Liver (tissue), 8 donors: ENCODE measurements at regions not wholly inside any gene's neighbourhood (a gene's known extent, or its start where the extent isn't known, plus 50 kb on each side); places are given as distances from the start of the nearest gene placed in this dataset.

Experiments
- DNase-seq: peaks from one replicate; pipeline ENCODE4 v3.0.0-alpha.2; 2017; ENCODE audit warnings: low spot score
- H3K27ac ChIP-seq, 2 donors: one replicate each; pipeline ENCODE4 v1.7.0; 2013; ENCODE audit warnings: inconsistent platforms in 2 of 2, low read length in 2 of 2, control low read depth in 1 of 2, low read depth in 1 of 2, mild to moderate bottlenecking in 1 of 2
- H3K27me3 ChIP-seq, 4 donors: one replicate each; pipeline versions ENCODE4 v1.6.1 to v1.7.0; 2013; ENCODE audit warnings: low read length in 3 of 4, inconsistent platforms in 1 of 4, mild to moderate bottlenecking in 1 of 4, moderate library complexity in 1 of 4; ENCODE audit not compliant: control insufficient read depth in 4 of 4, insufficient read depth in 4 of 4
- H3K36me3 ChIP-seq, 4 donors: one replicate each; pipeline versions ENCODE4 v1.6.1 to v1.7.0; 2013; ENCODE audit warnings: low read length in 3 of 4, mild to moderate bottlenecking in 3 of 4, low read depth in 1 of 4, moderate library complexity in 1 of 4; ENCODE audit not compliant: control insufficient read depth in 4 of 4, insufficient read depth in 3 of 4
- H3K4me1 ChIP-seq, 4 donors: one replicate each; pipeline versions ENCODE4 v1.6.1 to v1.7.0; 2013; ENCODE audit warnings: low read length in 3 of 4, mild to moderate bottlenecking in 3 of 4, moderate library complexity in 1 of 4; ENCODE audit not compliant: control insufficient read depth in 4 of 4, insufficient read depth in 4 of 4
- H3K4me3 ChIP-seq, 3 donors: one replicate each; pipeline versions ENCODE4 v1.6.1 to v1.7.0; 2013; ENCODE audit warnings: low read length in 3 of 3, control low read depth in 1 of 3, low read depth in 1 of 3, mild to moderate bottlenecking in 1 of 3
- H3K9ac ChIP-seq, 2 donors: one replicate each; pipeline ENCODE4 v1.7.0; 2013; ENCODE audit warnings: low read length in 2 of 2, mild to moderate bottlenecking in 2 of 2, moderate library complexity in 2 of 2, control low read depth in 1 of 2, low read depth in 1 of 2
- H3K9me3 ChIP-seq, 4 donors: one replicate each; pipeline versions ENCODE4 v1.6.1 to v1.7.0; 2013; ENCODE audit warnings: low read length in 3 of 4; ENCODE audit not compliant: control insufficient read depth in 4 of 4
- EGR1 ChIP-seq, 2 donors: IDR thresholded peaks; 2 replicates each; pipeline ENCODE4 v1.6.1; 2016 to 2018; ENCODE audit warnings: antibody characterized with exemption in 2 of 2, low read depth in 2 of 2
- FOXA1 ChIP-seq: IDR thresholded peaks from 2 replicates; pipeline ENCODE4 v1.6.1; 2016; ENCODE audit warnings: antibody characterized with exemption
- FOXA2 ChIP-seq: IDR thresholded peaks from 2 replicates; pipeline ENCODE4 v1.6.1; 2016; ENCODE audit warnings: antibody characterized with exemption
- GABPA ChIP-seq, 2 donors: IDR thresholded peaks in 1 of 2; conservative IDR thresholded peaks in 1 of 2; 2 replicates each; pipeline ENCODE4 v1.6.1; 2016; ENCODE audit warnings: antibody characterized with exemption in 2 of 2, mild to moderate bottlenecking in 1 of 2, moderate library complexity in 1 of 2
- HNF4G ChIP-seq: IDR thresholded peaks from 2 replicates; pipeline ENCODE4 v1.6.1; 2016; ENCODE audit warnings: antibody characterized with exemption
- JUND ChIP-seq, 2 donors: IDR thresholded peaks; 2 replicates each; pipeline ENCODE4 v1.6.1; 2016; ENCODE audit warnings: antibody characterized with exemption in 2 of 2
- NR2F2 ChIP-seq: IDR thresholded peaks from 2 replicates; pipeline ENCODE4 v1.6.1; 2016; ENCODE audit warnings: antibody characterized with exemption
- RAD21 ChIP-seq, 2 donors: IDR thresholded peaks; 2 replicates each; pipeline ENCODE4 v1.6.1; 2016; ENCODE audit warnings: antibody characterized with exemption in 2 of 2, mild to moderate bottlenecking in 2 of 2
- RXRA ChIP-seq, 2 donors: IDR thresholded peaks; 2 replicates each; pipeline ENCODE4 v1.6.1; 2017 to 2018; ENCODE audit warnings: antibody characterized with exemption in 2 of 2, mild to moderate bottlenecking in 1 of 2
- SP1 ChIP-seq: IDR thresholded peaks from 2 replicates; pipeline ENCODE4 v1.6.1; 2018; ENCODE audit warnings: antibody characterized with exemption, mild to moderate bottlenecking
- TAF1 ChIP-seq: conservative IDR thresholded peaks from 2 replicates; pipeline ENCODE4 v1.6.1; 2016; ENCODE audit warnings: antibody characterized with exemption, mild to moderate bottlenecking
- YY1 ChIP-seq: IDR thresholded peaks from 2 replicates; pipeline ENCODE4 v1.6.1; 2016; ENCODE audit warnings: antibody characterized with exemption, mild to moderate bottlenecking
- WGBS: extraction: QIAGEN DNeasy Blood & Tissue Kit; methylation state at CpG from one replicate; pipeline ENCODE4 v1.1.7; 2013; 5-methylcytosine and 5-hydroxymethylcytosine counted together
- TF ChIP-seq, protein P1 (sequence below): IDR thresholded peaks from 2 replicates; pipeline ENCODE4 v1.6.1; 2016; ENCODE audit warnings: antibody characterized with exemption
- TF ChIP-seq, protein P2 (sequence below): IDR thresholded peaks from 2 replicates; pipeline ENCODE4 v1.6.1; 2016; ENCODE audit warnings: antibody characterized with exemption
- TF ChIP-seq, protein P3 (sequence below): IDR thresholded peaks from 2 replicates; pipeline ENCODE4 v1.6.1; 2016; ENCODE audit warnings: antibody characterized with exemption, mild to moderate bottlenecking
- TF ChIP-seq, protein P4 (sequence below): IDR thresholded peaks from 2 replicates; pipeline ENCODE4 v1.6.1; 2016; ENCODE audit warnings: antibody characterized with exemption
- TF ChIP-seq, protein P5 (sequence below): fragments of 150-350 bp; IDR thresholded peaks from 2 replicates; pipeline ENCODE4 v1.5.1; 2017; ENCODE audit warnings: improper control_type of control experiment, low read depth, low read length; ENCODE audit not compliant: missing input control
- donor health status: healthy.
- donor health status: healthy.
- donor health status: healthy.
- donor health status: healthy.
- donor health status: healthy.

DNA sequence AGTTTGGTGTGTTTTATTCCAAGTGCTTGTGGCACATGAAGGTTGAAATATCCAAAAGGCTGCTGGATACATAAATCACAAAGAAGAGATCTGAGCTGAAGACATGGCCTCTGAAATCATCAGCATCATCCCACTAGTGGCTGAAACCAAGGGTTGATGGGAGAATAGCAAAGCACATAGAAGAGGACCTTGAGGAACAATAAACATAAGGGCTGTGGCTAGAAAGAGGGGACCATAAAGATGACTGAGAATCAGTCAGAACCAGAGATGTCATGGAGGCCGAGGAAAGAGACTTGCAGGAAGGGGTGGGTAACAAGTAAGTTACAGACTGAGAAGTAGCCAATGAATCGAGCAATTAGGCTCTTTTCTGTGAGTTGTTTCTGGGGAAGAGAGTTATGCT, 116.8 kb downstream of the CDC42EP3 start:
- WGBS, result 91% methylated on average over 2 of the region's 2 CpGs
- H3K4me3 ChIP-seq, result no peak overlapping the region
- H3K27ac ChIP-seq, result no peak overlapping the region
- H3K27me3 ChIP-seq, result no peaks in the 10 kb centered on the region
- no peaks in the 10 kb centered on the region for H3K9me3 ChIP-seq
- no peaks in the 10 kb centered on the region for H3K4me1 ChIP-seq
- TF ChIP-seq SP1, result no peak
- DNase-seq, result no peak
- peaks cover 0 to under 1% (median 0%) of the 10 kb centered on the region in 4 donors for H3K36me3 ChIP-seq
- H3K9ac ChIP-seq, result no peak overlapping the region

DNA sequence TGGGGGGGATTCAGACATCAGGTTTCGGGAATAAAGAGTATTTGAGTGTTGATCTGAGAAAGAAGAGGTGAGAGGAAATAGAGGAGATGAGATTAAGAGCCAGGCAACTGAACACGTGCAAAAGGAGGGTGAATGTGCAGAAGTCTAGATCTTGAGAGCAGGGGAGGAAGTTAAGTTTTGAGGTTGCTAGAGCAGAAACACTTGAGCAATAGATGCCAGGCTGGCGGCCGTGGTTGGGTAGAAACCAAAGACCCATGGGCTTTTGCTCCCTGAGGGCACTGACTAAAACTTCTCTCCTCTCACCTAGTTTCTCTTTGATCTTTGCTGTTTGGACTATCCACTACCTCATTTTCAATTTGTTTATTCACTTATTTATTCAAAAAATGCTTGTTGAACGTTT, 116.0 kb downstream of the CDC42EP3 start:
- H3K27me3 ChIP-seq, result no peaks in the 10 kb centered on the region
- H3K4me3 ChIP-seq, result no peak overlapping the region
- H3K9ac ChIP-seq, result no peak overlapping the region
- WGBS, result 83% methylated on average over 5 of the region's 5 CpGs
- TF ChIP-seq, protein P1, sequence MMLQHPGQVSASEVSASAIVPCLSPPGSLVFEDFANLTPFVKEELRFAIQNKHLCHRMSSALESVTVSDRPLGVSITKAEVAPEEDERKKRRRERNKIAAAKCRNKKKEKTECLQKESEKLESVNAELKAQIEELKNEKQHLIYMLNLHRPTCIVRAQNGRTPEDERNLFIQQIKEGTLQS, result no peak
- TF ChIP-seq NR2F2 (no peak), EGR1 (IDR thresholded peaks at IDR 0.05; ENCODE audit: low read depth in 2 of 2) (no peak), SP1 (no peak), RAD21 (IDR thresholded peaks at IDR 0.05) (no peak), GABPA (IDR thresholded peaks at IDR 0.05 in 1 of 2, conservative IDR thresholded peaks at IDR 0.05 in 1 of 2) (no peak), FOXA2 (no peak), YY1 (no peak)
- TF ChIP-seq, protein P2, sequence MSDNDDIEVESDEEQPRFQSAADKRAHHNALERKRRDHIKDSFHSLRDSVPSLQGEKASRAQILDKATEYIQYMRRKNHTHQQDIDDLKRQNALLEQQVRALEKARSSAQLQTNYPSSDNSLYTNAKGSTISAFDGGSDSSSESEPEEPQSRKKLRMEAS, result no peak
- TF ChIP-seq, protein P3, sequence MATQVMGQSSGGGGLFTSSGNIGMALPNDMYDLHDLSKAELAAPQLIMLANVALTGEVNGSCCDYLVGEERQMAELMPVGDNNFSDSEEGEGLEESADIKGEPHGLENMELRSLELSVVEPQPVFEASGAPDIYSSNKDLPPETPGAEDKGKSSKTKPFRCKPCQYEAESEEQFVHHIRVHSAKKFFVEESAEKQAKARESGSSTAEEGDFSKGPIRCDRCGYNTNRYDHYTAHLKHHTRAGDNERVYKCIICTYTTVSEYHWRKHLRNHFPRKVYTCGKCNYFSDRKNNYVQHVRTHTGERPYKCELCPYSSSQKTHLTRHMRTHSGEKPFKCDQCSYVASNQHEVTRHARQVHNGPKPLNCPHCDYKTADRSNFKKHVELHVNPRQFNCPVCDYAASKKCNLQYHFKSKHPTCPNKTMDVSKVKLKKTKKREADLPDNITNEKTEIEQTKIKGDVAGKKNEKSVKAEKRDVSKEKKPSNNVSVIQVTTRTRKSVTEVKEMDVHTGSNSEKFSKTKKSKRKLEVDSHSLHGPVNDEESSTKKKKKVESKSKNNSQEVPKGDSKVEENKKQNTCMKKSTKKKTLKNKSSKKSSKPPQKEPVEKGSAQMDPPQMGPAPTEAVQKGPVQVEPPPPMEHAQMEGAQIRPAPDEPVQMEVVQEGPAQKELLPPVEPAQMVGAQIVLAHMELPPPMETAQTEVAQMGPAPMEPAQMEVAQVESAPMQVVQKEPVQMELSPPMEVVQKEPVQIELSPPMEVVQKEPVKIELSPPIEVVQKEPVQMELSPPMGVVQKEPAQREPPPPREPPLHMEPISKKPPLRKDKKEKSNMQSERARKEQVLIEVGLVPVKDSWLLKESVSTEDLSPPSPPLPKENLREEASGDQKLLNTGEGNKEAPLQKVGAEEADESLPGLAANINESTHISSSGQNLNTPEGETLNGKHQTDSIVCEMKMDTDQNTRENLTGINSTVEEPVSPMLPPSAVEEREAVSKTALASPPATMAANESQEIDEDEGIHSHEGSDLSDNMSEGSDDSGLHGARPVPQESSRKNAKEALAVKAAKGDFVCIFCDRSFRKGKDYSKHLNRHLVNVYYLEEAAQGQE, result no peak
- no peak overlapping the region for H3K27ac ChIP-seq
- DNase-seq, result no peak
- H3K4me1 ChIP-seq, result peaks cover 0 to 3% (median 0%) of the 10 kb centered on the region in 4 donors
- H3K9me3 ChIP-seq, result no peaks in the 10 kb centered on the region
- H3K36me3 ChIP-seq, result no peaks in the 10 kb centered on the region

DNA sequence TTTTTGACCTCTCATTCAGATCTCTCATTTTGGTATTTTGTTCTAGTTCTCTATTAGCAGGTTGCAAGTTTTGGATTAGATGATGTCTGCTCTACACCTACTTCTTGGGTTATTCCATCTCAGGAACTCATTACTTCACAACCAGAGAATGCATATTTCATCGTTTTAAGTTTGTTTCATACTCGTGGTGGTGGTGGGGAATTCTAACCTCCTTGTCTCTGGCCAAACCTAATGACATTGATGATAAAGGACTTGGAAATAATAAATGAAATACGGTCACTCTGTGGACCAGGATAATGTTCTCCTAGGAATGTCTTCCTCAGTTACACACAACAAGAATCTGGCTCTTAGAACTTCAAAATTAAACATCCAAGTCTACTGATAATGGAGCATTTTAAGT, 115.2 kb downstream of the CDC42EP3 start:
- no peak overlapping the region for H3K27ac ChIP-seq
- no peaks in the 10 kb centered on the region for H3K27me3 ChIP-seq
- no peak overlapping the region for H3K9ac ChIP-seq
- 86% methylated on average over 3 of the region's 3 CpGs for WGBS
- H3K4me1 ChIP-seq, result peaks cover 0 to 4% (median 0%) of the 10 kb centered on the region in 4 donors
- no peak for DNase-seq
- H3K9me3 ChIP-seq, result no peaks in the 10 kb centered on the region
- H3K4me3 ChIP-seq, result no peak overlapping the region
- no peaks in the 10 kb centered on the region for H3K36me3 ChIP-seq
- TF ChIP-seq, protein P1, result no peak
- TF ChIP-seq JUND (IDR thresholded peaks at IDR 0.05) (no peak), RAD21 (IDR thresholded peaks at IDR 0.05) (no peak), NR2F2 (no peak), RXRA (IDR thresholded peaks at IDR 0.05) (no peak), FOXA1 (no peak), GABPA (IDR thresholded peaks at IDR 0.05 in 1 of 2, conservative IDR thresholded peaks at IDR 0.05 in 1 of 2) (no peak), SP1 (no peak), TAF1 (no peak), HNF4G (no peak), YY1 (no peak)
- TF ChIP-seq, protein P4, sequence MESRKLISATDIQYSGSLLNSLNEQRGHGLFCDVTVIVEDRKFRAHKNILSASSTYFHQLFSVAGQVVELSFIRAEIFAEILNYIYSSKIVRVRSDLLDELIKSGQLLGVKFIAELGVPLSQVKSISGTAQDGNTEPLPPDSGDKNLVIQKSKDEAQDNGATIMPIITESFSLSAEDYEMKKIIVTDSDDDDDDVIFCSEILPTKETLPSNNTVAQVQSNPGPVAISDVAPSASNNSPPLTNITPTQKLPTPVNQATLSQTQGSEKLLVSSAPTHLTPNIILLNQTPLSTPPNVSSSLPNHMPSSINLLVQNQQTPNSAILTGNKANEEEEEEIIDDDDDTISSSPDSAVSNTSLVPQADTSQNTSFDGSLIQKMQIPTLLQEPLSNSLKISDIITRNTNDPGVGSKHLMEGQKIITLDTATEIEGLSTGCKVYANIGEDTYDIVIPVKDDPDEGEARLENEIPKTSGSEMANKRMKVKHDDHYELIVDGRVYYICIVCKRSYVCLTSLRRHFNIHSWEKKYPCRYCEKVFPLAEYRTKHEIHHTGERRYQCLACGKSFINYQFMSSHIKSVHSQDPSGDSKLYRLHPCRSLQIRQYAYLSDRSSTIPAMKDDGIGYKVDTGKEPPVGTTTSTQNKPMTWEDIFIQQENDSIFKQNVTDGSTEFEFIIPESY, result no peak
- TF ChIP-seq, protein P2, result no peak
- TF ChIP-seq, protein P5, sequence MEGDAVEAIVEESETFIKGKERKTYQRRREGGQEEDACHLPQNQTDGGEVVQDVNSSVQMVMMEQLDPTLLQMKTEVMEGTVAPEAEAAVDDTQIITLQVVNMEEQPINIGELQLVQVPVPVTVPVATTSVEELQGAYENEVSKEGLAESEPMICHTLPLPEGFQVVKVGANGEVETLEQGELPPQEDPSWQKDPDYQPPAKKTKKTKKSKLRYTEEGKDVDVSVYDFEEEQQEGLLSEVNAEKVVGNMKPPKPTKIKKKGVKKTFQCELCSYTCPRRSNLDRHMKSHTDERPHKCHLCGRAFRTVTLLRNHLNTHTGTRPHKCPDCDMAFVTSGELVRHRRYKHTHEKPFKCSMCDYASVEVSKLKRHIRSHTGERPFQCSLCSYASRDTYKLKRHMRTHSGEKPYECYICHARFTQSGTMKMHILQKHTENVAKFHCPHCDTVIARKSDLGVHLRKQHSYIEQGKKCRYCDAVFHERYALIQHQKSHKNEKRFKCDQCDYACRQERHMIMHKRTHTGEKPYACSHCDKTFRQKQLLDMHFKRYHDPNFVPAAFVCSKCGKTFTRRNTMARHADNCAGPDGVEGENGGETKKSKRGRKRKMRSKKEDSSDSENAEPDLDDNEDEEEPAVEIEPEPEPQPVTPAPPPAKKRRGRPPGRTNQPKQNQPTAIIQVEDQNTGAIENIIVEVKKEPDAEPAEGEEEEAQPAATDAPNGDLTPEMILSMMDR, result no peak
